ENCODE measurements at regions not wholly inside any gene's neighbourhood (a gene's known extent, or its start where the extent isn't known, plus 50 kb on each side); places are given as distances from the start of the nearest gene placed in this dataset.

DNA sequence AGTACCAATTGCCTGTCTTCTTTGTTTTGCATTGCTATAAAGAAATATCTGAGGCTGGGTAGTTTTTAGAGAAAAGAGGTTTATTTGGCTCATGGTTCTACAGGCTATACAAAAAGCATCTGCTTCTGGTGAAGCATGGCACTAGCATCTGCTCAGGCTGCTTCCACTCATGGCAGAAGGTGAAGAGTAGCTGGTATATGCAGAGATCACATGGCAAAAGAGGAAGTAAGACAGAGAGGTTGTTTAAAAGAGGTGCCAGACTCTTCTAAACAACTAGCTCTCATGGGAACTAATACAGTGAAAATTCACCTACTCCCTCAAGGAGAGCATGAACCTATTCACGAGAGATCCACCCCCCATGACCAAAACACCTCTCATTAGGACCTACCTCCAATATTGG is 56.7 kb upstream of the GUCA2B start:
- no peaks in the 10 kb centered on the region for H3K4me1 ChIP-seq (ENCODE audit: insufficient read depth, low read length)
- peaks cover 9% of the 10 kb centered on the region for H3K27me3 ChIP-seq (ENCODE audit: insufficient read depth, low read length)
- no peaks in the 10 kb centered on the region for H3K9me3 ChIP-seq (ENCODE audit: low read depth, low read length)
- H3K4me3 ChIP-seq (ENCODE audit: low read length) = no peak overlapping the region

DNA sequence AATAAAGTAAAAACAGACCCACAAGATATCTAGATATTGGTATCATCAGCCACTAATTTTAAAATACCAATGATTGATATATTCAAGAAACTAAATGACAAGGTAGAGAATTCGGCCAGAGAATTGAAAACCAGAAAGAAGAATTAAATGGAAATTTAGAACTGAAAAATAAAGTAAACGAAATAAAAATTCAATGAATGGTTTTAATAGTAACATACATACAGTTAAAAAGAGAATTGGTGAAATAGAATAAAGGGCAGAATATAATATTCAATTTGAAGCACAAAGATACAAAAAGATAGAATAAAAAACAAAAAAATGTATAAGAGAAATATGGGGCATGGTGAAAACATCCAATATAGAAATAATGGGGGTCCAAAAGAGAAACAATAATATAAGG is 64.0 kb upstream of the GUCA2B start:
- Histone ChIP-seq H3K4me1 (ENCODE audit: insufficient read depth, low read length) (no peaks in the 10 kb centered on the region), H3K4me3 (ENCODE audit: low read length) (no peak overlapping the region), H3K9me3 (ENCODE audit: low read depth, low read length) (peaks cover 29% of the 10 kb centered on the region), H3K27me3 (ENCODE audit: insufficient read depth, low read length) (peaks cover 10% of the 10 kb centered on the region)

DNA sequence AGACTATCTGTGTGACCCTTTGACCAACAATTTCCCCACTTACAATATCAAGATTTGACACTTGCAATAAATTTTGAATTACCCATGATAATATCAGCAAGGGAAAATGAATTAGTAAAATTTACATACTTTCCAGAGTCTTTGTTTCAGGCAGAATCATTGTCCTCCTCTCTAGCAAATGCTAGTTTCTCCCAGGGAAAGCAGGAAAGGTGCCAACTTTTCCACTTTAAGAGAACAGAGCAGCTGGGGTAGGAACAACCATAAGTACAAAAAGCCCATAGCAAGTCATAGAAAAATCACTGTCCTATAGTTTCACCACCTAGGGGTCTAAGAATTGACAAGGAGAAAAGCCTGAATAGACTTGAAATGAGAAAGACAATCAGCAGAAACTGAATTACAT is 67.1 kb upstream of the GUCA2B start:
- peaks cover 29% of the 10 kb centered on the region for H3K9me3 ChIP-seq (ENCODE audit: low read depth, low read length)
- no peak overlapping the region for H3K4me3 ChIP-seq (ENCODE audit: low read length)
- H3K4me1 ChIP-seq (ENCODE audit: insufficient read depth, low read length) = no peaks in the 10 kb centered on the region

DNA sequence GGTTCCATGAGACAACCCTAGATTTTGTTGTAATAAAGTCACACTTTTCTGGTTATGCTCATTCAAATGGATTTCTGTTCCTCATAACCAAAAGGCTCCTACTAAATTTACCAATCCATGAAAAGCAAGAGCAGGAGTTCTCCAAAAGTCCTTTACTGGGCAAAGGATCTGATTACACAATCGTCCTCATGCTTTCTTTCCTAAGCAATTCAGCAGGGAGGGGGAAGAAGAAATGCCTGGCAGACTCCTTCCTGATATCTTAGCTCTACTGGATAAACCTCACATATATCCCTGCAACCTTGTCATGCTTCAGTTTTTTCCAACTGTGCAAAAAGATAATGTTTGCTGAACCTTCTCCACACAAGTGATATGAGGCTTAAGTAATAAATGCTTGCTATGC is 67.6 kb upstream of the GUCA2B start:
- Histone ChIP-seq H3K9me3 (ENCODE audit: low read depth, low read length) (peaks cover 29% of the 10 kb centered on the region), H3K4me3 (ENCODE audit: low read length) (no peak overlapping the region), H3K4me1 (ENCODE audit: insufficient read depth, low read length) (no peaks in the 10 kb centered on the region), H3K27me3 (ENCODE audit: insufficient read depth, low read length) (peaks cover 10% of the 10 kb centered on the region)

More for the DNA sequence above, 67.1 kb upstream of the GUCA2B start:
- H3K27me3 ChIP-seq (ENCODE audit: insufficient read depth, low read length) = peaks cover 10% of the 10 kb centered on the region

DNA sequence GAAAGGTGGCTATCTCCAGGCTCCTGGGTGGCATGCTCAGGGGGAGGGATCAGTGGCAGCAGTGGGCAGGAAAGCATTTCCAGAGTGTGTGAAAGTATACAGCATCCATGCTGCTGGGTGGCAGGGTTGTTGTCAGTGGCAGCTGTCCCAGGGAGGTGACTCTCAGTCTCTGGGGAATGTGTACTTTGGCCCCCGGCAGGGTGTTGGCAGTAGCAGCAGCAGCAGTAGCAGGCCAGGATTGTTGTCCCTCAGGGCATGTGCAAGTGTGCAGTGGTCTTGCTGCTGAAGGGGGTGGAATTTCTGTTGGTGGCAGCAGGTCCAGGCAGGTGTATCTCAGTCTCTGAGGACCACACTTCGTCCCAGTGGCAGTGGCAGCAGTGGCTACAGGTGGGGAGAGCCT is 71.7 kb upstream of the GUCA2B start:
- H3K9me3 ChIP-seq (ENCODE audit: low read depth, low read length) = peaks cover 5% of the 10 kb centered on the region
- H3K4me1 ChIP-seq (ENCODE audit: insufficient read depth, low read length) = no peaks in the 10 kb centered on the region
- H3K27me3 ChIP-seq (ENCODE audit: insufficient read depth, low read length) = peaks cover 6% of the 10 kb centered on the region
- no peak overlapping the region for H3K4me3 ChIP-seq (ENCODE audit: low read length)

DNA sequence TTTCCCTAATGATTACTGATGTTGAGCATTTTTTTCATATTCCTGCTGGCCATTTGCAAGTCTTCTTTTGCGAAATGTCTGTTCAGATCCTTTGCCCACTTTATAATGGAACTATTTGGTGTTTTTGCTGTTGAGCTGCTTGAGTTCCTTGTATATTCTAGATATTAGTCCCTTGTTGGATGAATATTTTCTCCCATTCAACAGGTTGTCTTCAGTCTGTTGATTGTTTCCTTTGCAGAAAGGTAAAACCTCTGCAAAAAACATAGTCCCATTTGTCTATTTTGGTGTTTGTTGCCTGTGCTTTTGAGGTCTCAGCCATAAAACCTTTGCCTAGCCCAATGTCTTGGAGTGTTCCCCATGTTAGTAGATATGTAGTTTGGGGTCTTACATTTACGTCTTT is 78.0 kb upstream of the GUCA2B start:
- Histone ChIP-seq H3K27me3 (ENCODE audit: insufficient read depth, low read length) (peaks cover 30% of the 10 kb centered on the region), H3K4me3 (ENCODE audit: low read length) (no peak overlapping the region)

DNA sequence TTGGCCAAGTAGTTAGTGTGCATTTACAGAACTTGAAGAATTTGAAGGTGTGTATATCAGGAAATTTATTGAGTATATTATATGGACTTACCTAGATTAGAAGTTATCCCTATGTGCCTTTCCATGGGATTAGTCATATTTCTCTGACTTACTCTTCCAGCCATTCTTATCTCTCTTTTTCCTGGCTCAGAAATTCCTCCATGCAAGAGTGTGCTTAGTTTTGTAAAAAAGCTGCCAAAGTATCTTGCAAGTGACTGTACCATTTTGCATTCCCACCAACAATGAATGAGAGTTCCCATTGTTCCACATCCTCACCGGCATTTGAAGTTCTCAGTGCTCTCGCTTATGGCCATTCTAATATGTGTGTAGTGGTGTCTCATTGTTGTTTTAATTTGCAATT is 82.2 kb upstream of the GUCA2B start:
- no peak overlapping the region for H3K4me3 ChIP-seq (ENCODE audit: low read length)
- H3K4me1 ChIP-seq (ENCODE audit: insufficient read depth, low read length) = no peaks in the 10 kb centered on the region
- no peaks in the 10 kb centered on the region for H3K9me3 ChIP-seq (ENCODE audit: low read depth, low read length)
- peaks cover 26% of the 10 kb centered on the region for H3K27me3 ChIP-seq (ENCODE audit: insufficient read depth, low read length)

More for the DNA sequence above, 78.0 kb upstream of the GUCA2B start:
- no peaks in the 10 kb centered on the region for H3K4me1 ChIP-seq (ENCODE audit: insufficient read depth, low read length)
- H3K9me3 ChIP-seq (ENCODE audit: low read depth, low read length) = peaks cover 5% of the 10 kb centered on the region

DNA sequence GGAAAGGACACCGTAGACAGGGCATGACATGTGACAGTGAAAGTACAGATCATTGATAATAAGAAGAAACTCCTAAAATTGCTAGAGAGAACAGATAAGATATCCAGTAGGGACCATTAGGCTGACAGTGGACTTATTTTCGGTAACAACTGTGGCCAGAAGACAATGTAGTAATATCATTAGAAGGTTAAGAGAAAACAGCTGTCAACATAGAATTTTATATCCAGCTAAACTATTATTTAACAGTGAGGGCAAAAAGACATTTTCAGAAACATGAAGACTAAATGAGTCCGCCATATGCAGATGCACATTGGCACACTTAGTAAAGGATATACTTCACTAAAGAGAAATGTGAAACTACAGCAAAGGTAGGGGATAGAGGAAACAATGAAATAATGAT is 95.4 kb upstream of the GUCA2B start:
- Histone ChIP-seq H3K9me3 (ENCODE audit: low read depth, low read length) (peaks cover 7% of the 10 kb centered on the region), H3K27me3 (ENCODE audit: insufficient read depth, low read length) (peaks cover 9% of the 10 kb centered on the region), H3K4me3 (ENCODE audit: low read length) (no peak overlapping the region), H3K4me1 (ENCODE audit: insufficient read depth, low read length) (no peaks in the 10 kb centered on the region)

DNA sequence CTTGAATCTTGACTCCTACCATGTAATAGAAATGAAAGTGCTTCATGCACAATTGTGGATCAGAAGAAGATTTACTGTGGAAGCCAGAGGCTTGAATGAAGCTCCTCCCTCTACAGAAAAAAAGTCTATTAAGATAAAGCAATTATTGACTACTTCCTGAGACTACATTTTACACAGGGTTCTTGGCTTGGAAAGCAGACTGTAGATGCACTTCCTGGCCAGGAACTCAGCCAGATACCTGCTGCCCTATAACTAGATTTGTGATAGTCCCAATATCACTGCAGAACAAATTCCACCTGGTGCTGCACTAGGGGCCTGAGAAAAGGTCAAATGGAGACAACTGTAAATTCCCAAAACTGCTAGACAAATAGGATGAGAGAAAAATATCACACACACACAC is 96.8 kb upstream of the GUCA2B start:
- Histone ChIP-seq H3K4me3 (ENCODE audit: low read length) (no peak overlapping the region), H3K9me3 (ENCODE audit: low read depth, low read length) (peaks cover 7% of the 10 kb centered on the region), H3K27me3 (ENCODE audit: insufficient read depth, low read length) (peaks cover 9% of the 10 kb centered on the region), H3K4me1 (ENCODE audit: insufficient read depth, low read length) (no peaks in the 10 kb centered on the region)

DNA sequence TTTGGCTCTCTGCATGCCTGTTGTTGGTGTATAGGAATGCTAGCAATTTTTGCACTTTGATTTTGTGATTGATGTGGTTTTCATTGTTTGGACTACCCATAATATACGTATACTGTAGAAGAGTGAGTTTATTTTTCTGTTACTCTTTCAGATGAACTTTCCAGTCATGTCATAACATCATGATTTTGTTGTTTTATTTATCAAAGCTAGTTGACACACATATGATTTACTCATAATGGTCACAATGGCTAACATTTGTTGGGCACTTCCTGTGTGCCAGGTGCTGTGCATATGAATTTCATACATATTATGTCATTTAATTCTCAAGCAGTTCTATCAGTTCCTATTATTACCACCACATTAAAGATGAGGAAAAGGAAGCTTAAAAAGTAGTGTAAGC is 98.1 kb upstream of the GUCA2B start:
- H3K4me3 ChIP-seq (ENCODE audit: low read length) = no peak overlapping the region
- peaks cover 9% of the 10 kb centered on the region for H3K27me3 ChIP-seq (ENCODE audit: insufficient read depth, low read length)
- H3K4me1 ChIP-seq (ENCODE audit: insufficient read depth, low read length) = no peaks in the 10 kb centered on the region
- H3K9me3 ChIP-seq (ENCODE audit: low read depth, low read length) = peaks cover 7% of the 10 kb centered on the region

DNA sequence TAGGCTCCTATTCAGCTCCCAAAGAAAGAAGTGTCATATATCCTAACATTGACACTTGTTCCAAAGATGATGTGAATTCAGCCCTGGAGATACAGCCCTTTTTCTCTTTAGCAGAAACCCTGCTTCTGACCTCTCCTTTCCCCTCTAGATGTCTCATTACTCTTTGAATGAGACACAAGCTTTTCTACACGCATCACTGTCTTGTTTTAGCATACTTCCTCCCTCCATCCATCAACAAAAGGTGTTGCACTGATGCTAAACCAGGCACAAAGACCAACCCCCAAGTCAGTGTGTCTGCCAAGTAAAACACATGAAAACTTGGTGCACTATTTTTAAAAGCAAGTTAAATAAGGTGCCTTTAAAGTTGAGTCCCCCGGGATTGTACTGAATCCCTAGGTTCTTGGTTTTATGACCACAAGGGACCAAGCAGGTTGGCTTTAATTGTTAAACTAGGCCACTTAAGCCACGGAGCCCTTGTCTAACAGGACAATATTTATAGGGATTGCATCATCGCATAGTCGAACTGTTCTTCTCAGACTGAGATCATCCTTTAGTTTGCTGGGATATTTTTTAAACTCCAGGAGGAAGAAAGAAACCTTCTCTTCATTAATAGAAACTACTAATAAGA is 101.0 kb upstream of the GUCA2B start:
- H3K4me1 ChIP-seq (ENCODE audit: insufficient read depth, low read length) = no peaks in the 10 kb centered on the region
- no peaks in the 10 kb centered on the region for H3K9me3 ChIP-seq (ENCODE audit: low read depth, low read length)
- no peak overlapping the region for H3K4me3 ChIP-seq (ENCODE audit: low read length)
- peaks cover 14% of the 10 kb centered on the region for H3K27me3 ChIP-seq (ENCODE audit: insufficient read depth, low read length)

DNA sequence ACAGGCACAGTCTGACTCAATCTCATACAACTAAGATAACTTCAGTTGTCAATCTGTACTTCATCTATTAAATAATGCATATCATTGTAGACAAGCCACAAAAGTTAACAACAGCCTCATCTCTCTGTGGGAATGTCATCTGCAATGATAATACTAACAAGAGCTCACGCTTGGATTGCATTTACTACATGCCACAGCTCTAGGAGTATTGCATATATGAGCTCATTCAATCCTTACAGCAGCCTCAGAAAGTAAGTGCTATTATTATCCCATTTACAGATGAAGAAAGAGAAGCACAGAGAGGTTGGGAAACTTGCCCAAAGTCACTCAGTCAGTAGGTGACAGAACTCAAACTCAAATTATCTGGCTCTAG is 105.7 kb upstream of the GUCA2B start:
- Histone ChIP-seq H3K4me3 (ENCODE audit: low read length) (no peak overlapping the region), H3K27me3 (ENCODE audit: insufficient read depth, low read length) (peaks cover 5% of the 10 kb centered on the region), H3K4me1 (ENCODE audit: insufficient read depth, low read length) (no peaks in the 10 kb centered on the region)

DNA sequence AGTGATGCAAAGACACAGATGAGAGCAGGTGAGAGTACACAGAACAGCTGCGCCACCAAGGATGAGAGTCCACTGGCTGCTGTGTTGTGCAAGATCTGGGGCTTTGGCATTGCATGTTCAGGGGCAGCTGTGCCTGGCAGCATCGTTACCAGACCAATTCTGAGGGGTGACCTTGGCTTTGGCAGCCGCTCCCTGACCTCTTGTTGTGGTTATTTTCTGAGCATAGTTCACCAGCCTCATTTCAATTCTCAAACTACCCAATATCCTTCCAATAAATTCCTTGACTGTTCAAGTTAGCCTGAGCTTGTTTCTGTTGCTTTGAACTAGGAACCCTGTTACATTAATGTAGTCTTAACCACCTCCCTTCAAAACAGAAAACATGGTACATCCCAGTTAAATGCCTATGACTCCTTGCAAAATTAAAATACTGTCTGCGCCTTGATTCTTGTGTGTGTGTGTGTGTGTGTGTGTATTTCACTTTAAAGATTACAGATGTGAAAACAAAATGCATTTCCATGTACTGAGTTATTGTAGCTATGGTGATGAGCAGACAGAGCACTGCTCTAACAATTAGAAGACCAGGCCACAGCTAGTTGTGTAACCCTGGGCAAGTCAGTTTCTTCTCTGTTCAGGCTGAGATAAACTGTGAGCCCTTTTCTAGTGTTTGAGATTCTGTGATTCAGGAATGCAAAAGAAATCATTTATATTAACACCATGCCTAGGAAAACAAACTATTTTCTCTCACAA is 106.3 kb upstream of the GUCA2B start:
- no peaks in the 10 kb centered on the region for H3K9me3 ChIP-seq (ENCODE audit: low read depth, low read length)
- no peak overlapping the region for H3K4me3 ChIP-seq (ENCODE audit: low read length)
- H3K4me1 ChIP-seq (ENCODE audit: insufficient read depth, low read length) = no peaks in the 10 kb centered on the region
- H3K27me3 ChIP-seq (ENCODE audit: insufficient read depth, low read length) = peaks cover 5% of the 10 kb centered on the region

More for the DNA sequence above, 105.7 kb upstream of the GUCA2B start:
- no peaks in the 10 kb centered on the region for H3K9me3 ChIP-seq (ENCODE audit: low read depth, low read length)

DNA sequence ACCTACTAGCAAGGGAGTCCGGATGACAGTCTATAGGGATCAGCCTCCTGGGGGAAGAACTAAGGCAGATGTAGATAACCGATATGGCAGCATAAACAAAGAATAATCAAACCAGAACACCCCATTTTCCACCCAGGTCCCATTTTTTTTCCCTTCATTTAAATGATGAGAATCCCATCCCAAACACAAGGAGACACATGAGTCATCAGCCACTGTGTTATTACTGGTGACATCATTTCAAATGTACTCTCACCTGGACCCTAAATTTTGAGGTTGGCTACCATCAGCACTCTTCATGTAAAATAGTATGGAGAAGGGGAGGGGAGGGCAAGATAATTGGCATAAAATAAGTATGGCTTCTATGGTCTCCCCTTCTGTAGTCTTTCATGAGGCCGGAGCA is 108.9 kb upstream of the GUCA2B start:
- no peak overlapping the region for H3K4me3 ChIP-seq (ENCODE audit: low read length)
- H3K4me1 ChIP-seq (ENCODE audit: insufficient read depth, low read length) = no peaks in the 10 kb centered on the region
- peaks cover 5% of the 10 kb centered on the region for H3K27me3 ChIP-seq (ENCODE audit: insufficient read depth, low read length)
- no peaks in the 10 kb centered on the region for H3K9me3 ChIP-seq (ENCODE audit: low read depth, low read length)

DNA sequence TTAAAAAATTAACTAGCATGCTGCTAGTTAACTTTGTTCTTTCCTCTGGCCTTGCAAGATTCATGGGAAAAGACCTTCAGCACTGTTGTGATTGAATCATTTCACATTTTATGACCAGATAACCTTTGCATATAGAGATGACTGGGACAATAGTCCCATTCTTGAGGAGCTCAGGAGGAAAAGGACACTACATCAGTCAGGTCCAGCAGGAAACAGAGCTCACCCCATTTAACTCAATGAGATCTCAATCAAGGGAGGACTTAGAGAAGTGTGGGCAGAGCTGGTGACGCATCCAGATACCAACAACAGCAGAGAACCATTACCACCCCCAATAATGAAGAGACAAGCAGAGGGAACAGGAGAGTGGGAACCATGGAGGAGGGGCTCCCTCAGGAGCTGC is 109.4 kb upstream of the GUCA2B start:
- Histone ChIP-seq H3K9me3 (ENCODE audit: low read depth, low read length) (no peaks in the 10 kb centered on the region), H3K4me1 (ENCODE audit: insufficient read depth, low read length) (no peaks in the 10 kb centered on the region), H3K27me3 (ENCODE audit: insufficient read depth, low read length) (peaks cover 3% of the 10 kb centered on the region), H3K4me3 (ENCODE audit: low read length) (no peak overlapping the region)

DNA sequence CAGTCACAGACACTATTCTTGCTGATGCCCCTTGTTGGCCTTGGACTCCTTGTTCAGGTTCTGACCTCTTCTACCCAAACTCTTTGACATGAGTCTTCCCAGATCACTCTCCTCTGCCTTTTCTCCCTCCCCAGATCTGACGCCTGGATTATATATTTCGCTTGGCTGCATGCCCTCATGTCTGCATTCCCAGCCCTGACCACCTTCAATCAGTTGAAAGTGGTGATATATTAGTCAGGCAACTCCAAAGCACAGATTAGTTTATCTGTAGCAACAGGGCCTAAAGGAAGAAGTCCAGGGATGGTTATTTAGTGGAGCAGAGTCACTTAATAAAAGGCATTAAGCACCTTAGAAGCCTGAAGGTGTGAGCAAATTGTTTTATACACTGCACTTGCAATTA is 110.0 kb upstream of the GUCA2B start:
- H3K27me3 ChIP-seq (ENCODE audit: insufficient read depth, low read length) = no peaks in the 10 kb centered on the region
- H3K9me3 ChIP-seq (ENCODE audit: low read depth, low read length) = no peaks in the 10 kb centered on the region
- no peaks in the 10 kb centered on the region for H3K4me1 ChIP-seq (ENCODE audit: insufficient read depth, low read length)
- H3K4me3 ChIP-seq (ENCODE audit: low read length) = no peak overlapping the region
